ENCODE measurements at regions not wholly inside any gene's neighbourhood (a gene's known extent, or its start where the extent isn't known, plus 50 kb on each side); places are given as distances from the start of the nearest gene placed in this dataset.

- Histone ChIP-seq H4K20me1 (ENCODE audit: control insufficient read depth, insufficient read depth) (no peaks in the 10 kb centered on the region), H3K79me2 (ENCODE audit: control insufficient read depth, insufficient read depth, low read length) (no peaks in the 10 kb centered on the region), H3K27me3 (replicated peaks in 1 of 2; ENCODE audit: control insufficient read depth in 2 of 2, insufficient read depth in 2 of 2, low read length in 1 of 2) (peaks cover 0 to 2% of the 10 kb centered on the region in 2 experiments; a peak in 1 of 4 replicates), H2AFZ (ENCODE audit: control insufficient read depth, low read depth, low read length) (no peak overlapping the region), H3K9me3 (replicated peaks; ENCODE audit: control insufficient read depth, insufficient read depth, low read length) (no peaks in the 10 kb centered on the region), H3K4me2 (ENCODE audit: control insufficient read depth, insufficient read depth) (no peak overlapping the region), H3K4me1 (ENCODE audit: control insufficient read depth, insufficient read depth, low read length) (no peaks in the 10 kb centered on the region), H3K36me3 (ENCODE audit: control insufficient read depth in 2 of 2, insufficient read depth in 2 of 2, low read length in 1 of 2) (no peaks in the 10 kb centered on the region), H3K4me3 (no peak overlapping the region), H3K9ac (ENCODE audit: control insufficient read depth, insufficient read depth, low read length) (no peak overlapping the region), H3K27ac (ENCODE audit: control insufficient read depth, insufficient read depth) (no peak overlapping the region)
- no peak for ATAC-seq
- ChIA-PET RAD21 (ENCODE audit: unreplicated experiment) (no interaction called here), SMC1A (ENCODE audit: uncharacterized antibody, unreplicated experiment) (no interaction called here), CTCF (interaction anchor here (1.1 kb wide), 1 partner anchor 10 kb away, joined by 4 read pairs; no protein-coding TSS in a partner anchor), POLR2A (no interaction called here)
- WGBS (ENCODE audit: insufficient coverage, insufficient replicate concordance, low lambda C conversion rate, missing lambda C conversion rate), result 4% methylated on average over 3 of the region's 3 CpGs
- in situ Hi-C loops (cut with MboI) (no loop called here), intact Hi-C loops (cut with micrococcal nuclease; ENCODE audit: unreplicated experiment) (no loop called here)
- no peak for TF ChIP-seq EZH2 (IDR thresholded peaks at IDR 0.05; ENCODE audit: borderline replicate concordance, control insufficient read depth, low read depth, low read length)
- DNase-seq (ENCODE audit: low read depth, low spot score), result no peak
- no peak for FAIRE-seq
- no TSS peak for BruUV-seq (replicated peaks)
These were observed 122.5 kb upstream of the KCNJ15 start for GRCh38 chr21:38134084-38134873.

- SMC1A ChIA-PET (ENCODE audit: uncharacterized antibody, unreplicated experiment), result no interaction called here
- Histone ChIP-seq H3K79me2 (ENCODE audit: control insufficient read depth, insufficient read depth, low read length) (no peaks in the 10 kb centered on the region), H3K4me2 (ENCODE audit: control insufficient read depth, insufficient read depth) (no peak overlapping the region), H3K9me3 (replicated peaks; ENCODE audit: control insufficient read depth, insufficient read depth, low read length) (no peaks in the 10 kb centered on the region), H3K9ac (ENCODE audit: control insufficient read depth, insufficient read depth, low read length) (no peak overlapping the region), H2AFZ (ENCODE audit: control insufficient read depth, low read depth, low read length) (no peak overlapping the region), H4K20me1 (ENCODE audit: control insufficient read depth, insufficient read depth) (no peaks in the 10 kb centered on the region), H3K4me1 (ENCODE audit: control insufficient read depth, insufficient read depth, low read length) (no peaks in the 10 kb centered on the region), H3K27me3 (replicated peaks in 1 of 2; ENCODE audit: control insufficient read depth in 2 of 2, insufficient read depth in 2 of 2, low read length in 1 of 2) (no peaks in the 10 kb centered on the region; a peak in 1 of 4 replicates), H3K36me3 (ENCODE audit: control insufficient read depth in 2 of 2, insufficient read depth in 2 of 2, low read length in 1 of 2) (no peaks in the 10 kb centered on the region), H3K27ac (ENCODE audit: control insufficient read depth, insufficient read depth) (no peak overlapping the region), H3K4me3 (no peak overlapping the region)
- intact Hi-C loops (cut with micrococcal nuclease; ENCODE audit: unreplicated experiment) (no loop called here), in situ Hi-C loops (cut with MboI) (no loop called here)
- CTCF ChIA-PET, result interaction anchor here (1.4 kb wide), 1 partner anchor 9 kb away, joined by 4 read pairs; no protein-coding TSS in a partner anchor
- BruUV-seq (replicated peaks), result no TSS peak
- FAIRE-seq (no peak), DNase-seq (ENCODE audit: low read depth, low spot score) (no peak), ATAC-seq (no peak)
- POLR2A ChIA-PET, result no interaction called here
- RAD21 ChIA-PET (ENCODE audit: unreplicated experiment), result no interaction called here
- TF ChIP-seq RB1 (IDR thresholded peaks at IDR 0.05; ENCODE audit: borderline replicate concordance) (no peak), MLLT1 (IDR thresholded peaks at IDR 0.05) (no peak), PRDM15 (CRISPR knock-in tag; IDR thresholded peaks at IDR 0.05) (no peak), RCOR1 (conservative IDR thresholded peaks at IDR 0.05; ENCODE audit: low read depth, low read length) (no peak), YBX1 (IDR thresholded peaks at IDR 0.05) (no peak), ELK1 (IDR thresholded peaks at IDR 0.05; ENCODE audit: low read depth, low read length) (no peak), CREM (IDR thresholded peaks at IDR 0.05; ENCODE audit: low read depth) (no peak)
These were observed 120.6 kb upstream of the KCNJ15 start for GRCh38 chr21:38136201-38136600.
